Gastrocnemius medialis (tissue), 4 donors: ENCODE measurements at regions not wholly inside any gene's neighbourhood (a gene's known extent, or its start where the extent isn't known, plus 50 kb on each side); places are given as distances from the start of the nearest gene placed in this dataset.

Experiments used
- CTCF ChIP-seq, 5 experiments: fragments of 450-650 bp in 3 of 5; fragments of 200-600 bp in 2 of 5; sonication (generic) in 2 of 5; IDR thresholded peaks in 4 of 5; conservative IDR thresholded peaks in 1 of 5; 1 replicate in 4 of 5; 2 replicates in 1 of 5; pipeline ENCODE4 v1.5.1; 2016 to 2019; ENCODE audit warnings: antibody characterized with exemption in 5 of 5, mild to moderate bottlenecking in 3 of 5, moderate library complexity in 3 of 5
- POLR2A ChIP-seq, 2 donors: fragments of 450-650 bp; IDR thresholded peaks; one replicate each; pipeline ENCODE4 v1.6.1; 2017; ENCODE audit warnings: antibody characterized with exemption in 2 of 2, mild to moderate bottlenecking in 2 of 2, moderate library complexity in 2 of 2

GRCh38 chr14:83913476-83913875 is 1616.5 kb upstream of the FLRT2 start:
- TF ChIP-seq CTCF (IDR thresholded peaks at IDR 0.05 in 4 of 5, conservative IDR thresholded peaks at IDR 0.05 in 1 of 5) (no peak), POLR2A (IDR thresholded peaks at IDR 0.05) (no peak)
